GM21723 (cell line): ENCODE measurements at regions not wholly inside any gene's neighbourhood (a gene's known extent, or its start where the extent isn't known, plus 50 kb on each side); places are given as distances from the start of the nearest gene placed in this dataset.
"Not testable (repeated sequence)": the region's sequence is repeated elsewhere in the genome, so short reads cannot be mapped to it uniquely, and the experiment has no call there.

ENCODE experiments used
- ATAC-seq: cut with Tn5 transposase; IDR thresholded peaks from one replicate; pipeline ENCODE4 v1.9.1; 2021; ENCODE audit warnings: mild to moderate bottlenecking, moderate library complexity; ENCODE audit not compliant: unreplicated experiment

DNA sequence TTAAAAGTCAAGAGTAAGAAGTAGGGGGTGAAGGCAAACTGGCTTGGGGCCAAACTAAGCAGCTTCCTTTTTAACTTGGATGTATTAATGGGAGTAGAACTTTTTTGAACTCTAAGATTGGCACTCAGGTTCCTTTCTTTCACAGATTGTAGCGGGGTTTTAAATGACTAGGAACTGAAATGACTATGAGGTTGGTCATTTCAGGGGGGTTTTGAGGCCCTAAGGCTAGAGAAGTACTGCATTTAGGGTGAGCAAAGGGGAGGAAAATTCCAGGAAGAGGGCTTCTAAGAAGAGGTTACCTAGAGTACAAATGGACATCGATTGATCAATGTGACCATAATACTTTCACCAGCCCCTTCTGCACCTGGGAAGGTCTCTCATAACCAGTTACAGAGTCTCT, 381.8 kb downstream of the MLLT3 start:
- no peak for ATAC-seq

GRCh38 chr9:20238921-20239320, 383.4 kb downstream of the MLLT3 start:
- no peak for ATAC-seq

- no peak for ATAC-seq
These were observed 384.6 kb downstream of the MLLT3 start for GRCh38 chr9:20237686-20238085.

DNA sequence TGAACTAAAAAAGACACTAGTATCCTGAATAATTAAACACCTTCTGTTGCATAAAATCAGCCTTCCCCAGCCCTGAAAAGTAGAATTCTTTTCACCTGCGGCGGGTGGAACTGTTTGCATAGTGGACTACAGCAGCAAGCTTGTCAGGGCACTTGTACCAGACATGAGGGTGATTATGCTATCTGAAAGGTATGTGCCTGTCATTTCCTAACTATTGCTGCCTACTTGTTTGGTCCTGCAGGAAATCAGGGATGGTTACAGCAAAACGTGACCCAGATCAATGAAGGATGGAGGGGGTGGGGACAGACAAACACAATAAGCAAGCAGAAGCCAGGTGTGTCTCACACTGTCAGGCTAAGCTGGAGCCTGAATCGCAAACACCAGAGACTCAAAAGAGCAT, 385.6 kb downstream of the MLLT3 start:
- ATAC-seq, result no peak

GRCh38 chr9:20235206-20235605, 387.1 kb downstream of the MLLT3 start:
- not testable (repeated sequence) for ATAC-seq

DNA sequence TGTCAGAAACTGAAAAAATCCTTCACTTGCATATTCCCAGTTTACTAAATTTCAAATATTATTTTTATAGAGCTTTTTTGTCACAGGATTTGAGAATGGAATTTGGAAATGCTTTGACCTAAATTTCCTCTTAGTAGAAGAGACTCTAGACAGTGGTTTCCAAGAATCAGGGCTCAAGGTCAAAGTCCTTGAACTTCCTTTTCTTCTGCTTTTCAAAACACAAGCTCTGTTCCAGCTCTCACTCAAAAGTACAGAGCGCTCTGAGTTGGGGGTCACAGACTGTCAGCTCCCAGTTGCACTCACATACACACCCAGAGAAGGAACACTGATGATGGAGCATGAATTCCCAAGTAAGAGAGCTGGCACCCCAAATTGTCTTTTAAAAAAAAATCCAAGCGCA, 394.2 kb downstream of the MLLT3 start:
- no peak for ATAC-seq

DNA sequence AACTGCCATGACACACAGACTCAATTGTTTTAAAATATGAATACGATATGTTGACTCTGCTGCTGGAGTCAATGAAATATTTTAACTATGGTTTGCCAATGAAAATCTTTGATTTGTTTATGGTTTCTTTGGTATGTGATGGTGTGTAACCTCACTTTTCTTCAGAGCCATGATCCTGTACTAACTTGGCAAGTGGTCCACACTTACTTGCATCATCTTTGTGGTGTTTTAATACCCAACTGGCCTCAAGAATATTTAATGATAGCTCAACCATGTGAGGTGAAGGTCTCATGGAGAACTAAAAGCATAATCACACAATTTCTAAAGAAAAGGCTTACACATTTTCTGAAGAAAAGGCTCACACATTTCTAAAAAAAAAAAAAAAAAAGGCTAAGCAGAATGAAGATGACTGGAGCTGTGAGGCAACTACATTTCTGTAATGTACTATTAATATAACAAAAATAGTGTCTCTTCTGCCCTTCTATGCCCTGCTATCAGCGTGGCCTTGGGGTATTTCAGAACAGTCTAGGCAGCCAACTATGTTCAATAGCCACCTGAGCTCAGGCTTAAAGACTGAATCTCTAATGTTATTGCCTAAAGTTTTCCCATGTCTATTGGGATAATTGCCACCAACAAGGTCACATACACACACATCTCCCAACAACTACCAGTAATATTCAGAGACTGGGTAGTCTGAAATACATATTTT, 395.0 kb downstream of the MLLT3 start:
- no peak for ATAC-seq

- ATAC-seq, result no peak
These were observed 396.0 kb downstream of the MLLT3 start for GRCh38 chr9:20226345-20226744.

GRCh38 chr9:20225826-20226225, 396.5 kb downstream of the MLLT3 start:
- no peak for ATAC-seq

GRCh38 chr9:20224756-20225155, 397.5 kb downstream of the MLLT3 start:
- ATAC-seq, result no peak

- ATAC-seq, result no peak
These were observed 402.0 kb downstream of the MLLT3 start for GRCh38 chr9:20220286-20220685.

DNA sequence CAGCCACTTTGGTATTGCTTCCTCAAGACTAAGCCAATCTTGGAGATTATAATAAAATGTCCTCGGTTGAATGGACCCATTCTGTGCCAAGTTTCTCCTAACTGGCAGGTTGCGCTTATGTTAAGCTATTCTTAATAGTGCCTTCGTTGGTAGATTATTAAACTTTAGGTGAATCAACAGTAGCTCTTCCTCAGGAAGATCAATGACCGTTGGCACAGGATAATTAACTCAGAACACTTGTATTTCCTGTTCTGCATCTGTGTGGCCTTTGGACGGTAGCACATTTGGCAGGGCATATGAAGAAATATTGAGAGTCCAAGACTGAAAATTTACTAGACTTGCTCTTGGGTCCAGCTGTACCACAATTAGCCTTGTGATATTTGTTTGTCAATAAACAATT, 402.9 kb downstream of the MLLT3 start:
- no peak for ATAC-seq

DNA sequence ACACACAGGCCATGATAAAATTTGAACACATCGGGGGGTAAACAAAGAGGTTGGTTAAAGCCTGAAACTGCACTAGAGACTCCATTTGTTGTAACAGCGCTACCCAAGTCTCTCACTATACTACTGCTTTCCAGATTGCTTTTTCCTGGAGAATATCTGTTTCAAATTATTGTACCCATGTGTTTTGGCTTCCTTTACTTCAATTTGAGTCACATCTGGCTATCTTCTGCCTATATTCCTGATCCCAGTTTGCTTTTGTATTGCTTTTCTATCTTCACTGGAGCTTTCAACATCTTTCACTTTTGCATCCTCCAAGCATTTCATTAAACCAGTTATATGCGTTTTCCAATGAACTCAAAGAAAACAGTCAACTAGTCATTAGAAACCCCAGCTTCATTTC, 404.7 kb downstream of the MLLT3 start:
- no peak for ATAC-seq

- no peak for ATAC-seq
These were observed 405.9 kb downstream of the MLLT3 start for GRCh38 chr9:20216438-20216837.

DNA sequence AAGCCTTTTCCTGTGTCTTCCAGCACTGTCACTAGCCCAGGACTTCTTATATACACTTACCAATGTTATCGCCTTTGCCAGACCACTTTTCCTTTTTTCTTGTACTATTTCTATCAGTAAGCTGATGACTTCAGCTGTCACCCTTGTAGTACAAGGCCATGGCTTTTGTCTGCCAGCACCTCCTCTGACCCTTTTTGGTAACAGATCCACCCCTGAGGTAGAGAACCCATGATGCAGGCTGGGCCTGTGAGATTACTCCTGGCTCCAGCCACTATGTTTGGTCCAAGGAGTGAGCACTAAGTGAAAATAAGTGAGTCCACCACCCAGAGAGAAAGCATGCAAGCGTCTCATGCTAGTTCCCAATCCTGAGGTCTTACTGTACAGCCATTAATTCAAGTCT, 406.7 kb downstream of the MLLT3 start:
- ATAC-seq, result no peak

DNA sequence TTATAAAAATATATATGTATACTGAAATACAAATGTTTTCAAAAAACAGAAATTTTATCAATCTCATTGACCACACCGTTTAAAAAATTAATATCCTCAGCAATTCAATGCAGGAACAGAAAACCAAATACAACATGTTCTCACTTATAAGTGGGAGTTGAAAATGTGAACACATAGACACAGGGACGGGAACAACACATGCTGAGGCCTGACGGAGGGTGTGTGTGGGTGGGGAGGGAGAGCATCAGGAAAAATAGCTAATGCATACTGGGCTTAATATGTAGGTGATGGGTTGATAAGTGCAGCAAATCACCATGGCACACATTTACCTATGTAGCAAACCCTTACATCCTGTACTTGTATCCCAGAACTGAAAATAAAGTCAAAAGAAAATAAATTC, 409.5 kb downstream of the MLLT3 start:
- no peak for ATAC-seq

GRCh38 chr9:20209391-20210340, 412.6 kb downstream of the MLLT3 start:
- no peak for ATAC-seq

GRCh38 chr9:20208961-20209371, 413.3 kb downstream of the MLLT3 start:
- ATAC-seq, result no peak

GRCh38 chr9:20208226-20208625, 414.1 kb downstream of the MLLT3 start:
- no peak for ATAC-seq

GRCh38 chr9:20207176-20207575, 415.1 kb downstream of the MLLT3 start:
- ATAC-seq, result no peak

DNA sequence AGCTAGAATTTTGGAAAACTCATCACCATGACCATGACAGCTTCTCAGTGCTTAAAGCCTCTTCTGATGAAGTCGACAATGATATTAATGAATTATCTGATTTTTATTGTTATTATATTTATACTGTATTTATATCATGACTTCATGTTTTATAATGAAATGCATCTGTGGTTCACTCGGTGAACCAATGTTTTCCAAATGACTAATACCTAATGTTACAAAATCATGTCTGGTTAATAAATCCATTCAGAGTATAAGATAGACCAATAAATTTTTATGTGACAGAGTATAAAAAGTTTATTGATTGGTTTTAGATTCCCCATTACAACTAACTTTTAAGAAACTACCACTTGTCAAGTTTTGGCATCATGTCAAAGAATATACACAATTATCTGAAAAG, 416.5 kb downstream of the MLLT3 start:
- no peak for ATAC-seq

DNA sequence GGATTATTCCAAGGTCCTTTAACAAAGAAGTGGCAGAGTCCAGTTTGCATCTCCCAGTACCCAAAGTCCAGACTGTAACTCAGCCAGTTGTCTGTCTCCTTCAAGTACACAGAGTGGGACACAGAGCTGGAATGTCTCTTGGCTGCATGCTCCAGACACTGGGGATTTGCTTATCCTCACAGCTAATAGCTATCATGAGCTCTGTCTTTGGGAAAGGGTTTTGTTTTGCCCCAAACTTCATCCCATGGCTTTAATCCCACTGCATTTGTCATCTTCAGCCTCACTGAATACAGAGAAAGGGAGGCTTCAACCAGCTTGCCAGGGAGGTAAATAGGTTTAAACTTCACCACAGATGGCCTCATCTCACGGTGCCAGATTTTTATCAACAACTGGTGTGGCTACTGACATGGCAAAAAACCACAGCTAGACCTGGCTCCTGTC, 412.2 kb upstream of the SLC24A2 start:
- no peak for ATAC-seq
